Hematopoietic multipotent progenitor cell treated with erythropoietin and hydrocortisone succinate and interleukin-3 and kit ligand, for 8 days (in vitro differentiated cells): ENCODE measurements at regions not wholly inside any gene's neighbourhood (a gene's known extent, or its start where the extent isn't known, plus 50 kb on each side); places are given as distances from the start of the nearest gene placed in this dataset.
A peak's percentile ranks its signal among the peaks of the same experiment; 100 is the strongest.
"Not testable (repeated sequence)": the region's sequence is repeated elsewhere in the genome, so short reads cannot be mapped to it uniquely, and the experiment has no call there.

Experiments used
- DNase-seq: peaks from one replicate; pipeline ENCODE4 v3.0.0-alpha.2; 2015

GRCh38 chr13:30816736-30817135 lies 81.4 kb downstream of the ALOX5AP start:
- DNase-seq, result no peak

DNA sequence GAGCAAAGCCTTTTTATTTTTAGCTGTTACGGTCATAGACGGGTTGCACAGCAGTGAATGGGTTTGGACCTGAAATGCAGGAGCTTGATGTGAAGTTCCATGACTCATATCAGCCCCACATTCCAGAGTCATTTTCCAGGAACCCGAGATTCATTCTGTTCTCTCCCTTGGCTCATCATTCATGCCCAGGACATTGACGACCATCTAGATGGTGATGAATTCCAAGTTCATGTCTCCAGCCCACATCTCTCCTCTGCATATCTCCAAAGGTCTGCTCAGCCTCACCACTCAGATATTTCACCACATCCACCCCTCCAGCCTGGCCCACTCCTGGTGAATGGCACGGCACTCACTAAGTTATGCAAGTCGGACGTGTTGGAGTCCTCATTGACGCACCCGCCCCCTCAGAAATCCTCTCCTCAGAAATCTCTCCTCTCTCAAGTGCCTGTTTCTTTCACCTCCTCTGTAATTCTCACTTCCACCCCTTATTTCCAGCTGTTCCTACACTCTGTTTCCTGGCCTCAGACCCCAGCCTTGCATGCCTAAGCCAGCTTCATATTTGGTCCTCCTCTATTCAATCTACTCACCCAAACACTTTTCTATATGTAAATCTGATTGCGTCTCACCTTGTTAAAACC lies 83.1 kb downstream of the ALOX5AP start:
- no peak for DNase-seq

DNA sequence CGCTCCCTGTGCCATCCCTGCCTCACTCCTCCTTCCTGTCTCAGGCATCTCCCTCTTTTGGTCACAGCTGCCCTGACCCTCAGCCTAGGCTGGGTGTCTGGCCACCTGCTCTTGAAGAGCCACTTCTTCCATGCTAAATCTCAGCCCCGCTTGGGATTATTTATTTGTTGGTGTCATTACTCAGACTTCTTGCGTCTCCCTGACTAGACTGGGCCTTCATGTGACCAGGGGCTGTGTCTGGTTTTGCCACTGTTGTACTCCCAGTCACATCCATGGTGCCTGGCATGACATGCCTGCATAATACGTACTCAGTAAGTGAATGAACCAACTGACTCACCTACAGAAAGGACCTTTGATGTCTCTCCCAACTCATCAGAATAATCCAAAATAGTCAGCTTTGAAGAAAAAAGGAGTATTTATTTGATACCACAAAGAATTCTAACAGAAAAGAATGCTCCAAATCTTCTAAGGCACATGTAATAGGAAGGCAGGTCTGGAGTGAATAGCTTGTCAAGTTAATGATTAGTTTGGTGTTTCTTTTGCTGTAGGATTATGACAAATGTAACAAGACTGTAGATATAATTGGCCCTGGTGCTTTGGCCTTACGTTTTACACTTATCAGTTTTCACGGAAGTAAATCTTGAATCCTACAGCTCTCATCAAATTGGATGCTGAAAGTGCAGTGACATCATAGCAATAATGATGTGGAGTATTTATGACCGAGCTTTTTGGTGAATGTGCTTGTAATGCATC lies 84.0 kb downstream of the ALOX5AP start:
- DNase-seq, result no peak

- no peak for DNase-seq
These were observed 84.7 kb upstream of the MEDAG start for GRCh38 chr13:30821421-30821820.

DNA sequence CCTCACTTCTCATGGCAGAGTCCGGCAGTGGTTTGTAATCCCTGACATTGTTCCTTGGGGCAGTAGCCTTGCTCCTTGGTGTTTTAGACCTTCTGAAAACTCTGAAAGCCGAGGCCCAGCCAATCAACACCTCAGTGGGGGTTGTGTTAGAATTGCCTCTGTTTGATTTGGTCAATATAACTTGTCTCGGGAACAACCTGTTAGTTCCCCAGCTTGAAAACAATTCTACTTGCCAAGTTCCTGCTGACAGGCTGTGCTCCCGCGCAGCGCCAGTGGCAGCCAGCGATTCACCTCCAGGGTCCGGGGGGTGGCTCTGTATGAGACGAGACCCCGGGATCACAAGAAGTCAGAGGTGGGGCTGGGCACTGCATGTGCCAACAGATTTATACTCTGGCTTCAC lies 81.4 kb upstream of the MEDAG start:
- DNase-seq, result no peak

- DNase-seq, result no peak
These were observed 79.0 kb upstream of the MEDAG start for GRCh38 chr13:30826911-30827577.

- no peak for DNase-seq
These were observed 78.5 kb upstream of the MEDAG start for GRCh38 chr13:30827578-30827925.

GRCh38 chr13:30829145-30829832 lies 76.8 kb upstream of the MEDAG start:
- DNase-seq, result no peak

GRCh38 chr13:30829833-30830637 lies 76.0 kb upstream of the MEDAG start:
- DNase-seq, result no peak

- DNase-seq, result no peak
These were observed 75.5 kb upstream of the MEDAG start for GRCh38 chr13:30830638-30830965.

- DNase-seq, result no peak
These were observed 74.6 kb upstream of the MEDAG start for GRCh38 chr13:30831515-30831914.

- no peak for DNase-seq
These were observed 73.7 kb upstream of the MEDAG start for GRCh38 chr13:30832377-30832776.

- peak; percentile 24 for DNase-seq
These were observed 73.2 kb upstream of the MEDAG start for GRCh38 chr13:30832845-30833332.

GRCh38 chr13:30835442-30835841 lies 70.6 kb upstream of the MEDAG start:
- no peak for DNase-seq

DNA sequence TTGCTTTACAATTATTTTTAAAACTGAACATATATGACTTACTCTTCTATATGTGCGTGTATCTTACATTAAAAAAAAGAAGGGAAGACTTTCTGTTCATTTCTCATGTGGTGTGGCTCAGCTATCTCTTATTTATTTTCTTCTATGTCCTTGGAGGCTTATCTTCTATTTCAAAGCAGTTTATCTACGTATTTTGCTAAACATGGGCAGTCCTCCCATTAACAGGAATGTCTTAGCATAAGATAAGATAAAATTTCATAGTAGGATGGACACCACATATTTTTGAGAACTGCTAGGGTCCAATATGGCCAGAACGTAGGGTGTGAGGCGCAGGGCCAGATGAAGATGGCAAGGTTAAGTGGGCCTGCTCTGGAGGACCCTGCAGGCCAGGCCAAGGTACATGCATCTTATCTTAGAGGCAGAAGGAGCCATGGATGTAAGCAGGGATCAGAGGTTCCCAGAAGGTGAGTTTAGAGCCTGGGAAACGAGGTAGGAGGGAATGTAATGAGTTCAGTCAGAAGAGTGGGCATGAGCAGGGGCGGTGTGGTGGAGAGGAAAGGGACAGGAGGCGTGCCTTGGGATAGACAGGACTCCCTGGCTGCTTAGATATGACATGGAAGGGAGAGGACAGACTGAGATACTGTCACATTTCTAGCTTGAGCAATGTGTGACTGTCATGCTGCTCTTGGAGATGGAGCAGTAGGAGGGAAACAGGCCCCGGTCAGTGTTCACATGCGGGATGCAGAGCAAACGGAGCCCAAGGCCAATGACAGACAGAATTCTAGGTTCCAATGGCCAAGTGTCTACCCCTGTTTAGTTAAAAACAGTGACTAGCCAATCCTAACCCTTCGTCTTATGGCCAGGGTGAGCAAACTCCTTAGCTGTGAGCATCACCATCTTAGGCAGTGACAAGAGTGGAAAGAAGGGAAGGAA lies 68.6 kb upstream of the MEDAG start:
- no peak for DNase-seq

DNA sequence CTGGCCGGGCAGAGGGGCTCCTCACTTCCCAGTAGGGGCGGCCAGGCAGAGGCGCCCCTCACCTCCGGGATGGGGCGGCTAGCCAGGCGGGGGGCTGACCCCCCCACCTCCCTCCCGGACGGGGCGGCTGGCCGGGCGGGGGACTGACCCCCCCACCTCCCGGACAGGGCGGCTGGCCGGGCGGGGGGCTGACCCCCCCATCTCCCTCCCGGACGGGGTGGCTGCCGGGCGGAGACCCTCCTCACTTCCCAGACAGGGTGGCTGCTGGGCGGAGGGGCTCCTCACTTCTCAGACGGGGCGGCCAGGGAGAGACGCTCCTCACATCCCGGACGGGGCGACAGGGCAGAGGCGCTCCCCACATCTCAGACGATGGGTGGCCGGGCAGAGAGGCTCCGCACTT lies 66.4 kb upstream of the MEDAG start:
- not testable (repeated sequence) for DNase-seq

DNA sequence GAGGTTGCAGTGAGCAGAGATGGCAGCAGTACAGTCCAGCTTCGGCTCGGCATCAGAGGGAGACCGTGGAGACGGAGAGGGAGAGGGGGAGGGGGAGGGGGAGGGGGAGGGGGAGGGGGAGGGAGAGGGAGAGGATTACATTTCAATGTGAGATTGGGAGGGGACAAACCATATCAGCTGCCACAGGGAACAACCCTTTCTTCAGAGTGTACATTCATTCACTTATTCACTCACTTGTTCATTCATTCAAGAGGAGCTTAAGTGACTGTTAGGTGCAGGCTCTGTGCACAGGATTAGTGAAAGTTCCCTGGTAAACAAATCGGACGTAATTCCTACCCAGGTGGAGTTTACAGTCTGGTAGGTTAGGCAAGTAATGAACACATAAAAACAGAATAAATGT lies 65.6 kb upstream of the MEDAG start:
- DNase-seq, result no peak

DNA sequence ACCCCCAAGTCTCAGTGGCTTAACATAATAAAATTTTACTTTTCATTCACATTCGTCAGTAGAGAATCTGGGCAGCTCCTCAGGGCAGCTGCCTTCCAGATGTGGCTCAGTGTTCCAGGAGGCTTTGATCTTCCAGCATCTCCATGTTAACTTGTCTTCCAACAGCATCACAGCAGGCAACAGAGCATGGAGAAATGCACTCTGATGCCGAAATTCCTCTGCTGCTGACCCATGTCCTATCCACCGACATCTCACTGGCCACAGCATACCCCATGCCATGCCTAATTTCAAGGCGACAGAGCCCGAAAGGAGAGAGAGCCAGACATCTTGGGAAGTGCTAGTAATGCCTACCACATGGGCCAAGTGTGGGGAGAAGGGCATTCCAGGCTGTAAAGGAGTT lies 64.9 kb upstream of the MEDAG start:
- DNase-seq, result no peak

GRCh38 chr13:30843548-30843947 lies 62.5 kb upstream of the MEDAG start:
- no peak for DNase-seq

DNA sequence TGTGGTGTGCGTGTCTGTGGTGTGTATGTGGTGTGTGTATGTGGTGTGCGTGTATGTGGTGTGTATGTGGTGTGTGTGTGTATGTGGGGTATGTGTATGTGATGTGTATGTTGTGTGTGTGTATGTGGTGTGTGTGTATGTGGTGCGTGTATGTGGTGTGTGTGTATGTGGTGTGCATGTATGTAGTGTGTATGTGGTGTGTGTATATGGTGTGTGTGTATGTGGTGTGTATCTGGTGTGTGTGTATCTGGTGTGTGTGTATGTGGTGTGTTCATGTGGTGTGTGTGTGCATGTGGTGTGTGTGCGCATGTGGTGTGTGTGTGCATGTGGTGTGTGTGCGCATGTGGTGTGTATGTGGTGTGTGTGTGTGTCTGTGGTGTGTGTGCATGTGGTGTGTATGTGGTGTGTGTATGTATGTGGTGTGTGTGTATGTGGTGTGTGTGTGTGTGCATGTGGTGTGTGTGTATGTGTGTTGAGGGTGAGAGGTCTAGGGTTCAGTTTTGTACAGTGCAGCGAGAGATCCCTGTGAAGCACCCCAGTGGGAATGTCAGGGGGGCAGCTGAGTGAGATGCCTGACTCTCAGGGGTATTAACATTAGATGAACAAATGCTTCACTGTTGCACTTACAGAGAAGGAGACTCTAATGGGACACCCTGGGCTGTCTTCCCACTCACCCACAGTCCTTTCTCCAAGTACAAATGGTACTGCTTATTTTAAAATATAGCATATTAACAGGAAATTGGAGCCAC lies 61.3 kb upstream of the MEDAG start:
- no peak for DNase-seq
